B cell (primary cell): ENCODE measurements at regions not wholly inside any gene's neighbourhood (a gene's known extent, or its start where the extent isn't known, plus 50 kb on each side); places are given as distances from the start of the nearest gene placed in this dataset.

Experiments used
- EZH2 ChIP-seq: IDR thresholded peaks from 2 replicates; pipeline ENCODE4 v1.6.1; 2012; ENCODE audit warnings: borderline replicate concordance, low read depth, mild to moderate bottlenecking, moderate library complexity, low read length; ENCODE audit not compliant: insufficient read depth, poor library complexity, severe bottlenecking
- TF ChIP-seq, protein P1 (sequence below): fragments of 200-600 bp; IDR thresholded peaks from one replicate; pipeline ENCODE4 v1.8.0; 2022; ENCODE audit warnings: antibody characterized with exemption, mild to moderate bottlenecking

DNA sequence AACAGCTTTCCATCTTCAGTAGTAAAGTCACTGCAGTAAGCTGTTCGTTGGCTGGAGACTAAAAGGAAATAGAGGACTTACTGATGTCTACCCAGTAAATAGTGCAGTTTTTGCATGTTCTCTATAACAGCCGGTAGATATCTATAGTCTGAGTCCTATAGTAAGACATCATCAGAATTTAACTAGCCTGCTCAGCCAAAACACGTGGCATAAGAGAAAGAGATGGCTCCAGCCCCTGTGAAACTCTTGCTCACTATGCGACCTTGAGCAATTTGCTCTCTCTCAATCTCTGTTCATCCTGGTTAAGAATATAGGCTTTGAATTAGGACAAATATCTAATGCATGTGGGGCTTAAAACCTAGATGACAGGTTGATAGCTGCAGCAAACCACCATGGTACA is 201.6 kb upstream of the PAPPA start:
- no peak for TF ChIP-seq EZH2
- TF ChIP-seq, protein P1, sequence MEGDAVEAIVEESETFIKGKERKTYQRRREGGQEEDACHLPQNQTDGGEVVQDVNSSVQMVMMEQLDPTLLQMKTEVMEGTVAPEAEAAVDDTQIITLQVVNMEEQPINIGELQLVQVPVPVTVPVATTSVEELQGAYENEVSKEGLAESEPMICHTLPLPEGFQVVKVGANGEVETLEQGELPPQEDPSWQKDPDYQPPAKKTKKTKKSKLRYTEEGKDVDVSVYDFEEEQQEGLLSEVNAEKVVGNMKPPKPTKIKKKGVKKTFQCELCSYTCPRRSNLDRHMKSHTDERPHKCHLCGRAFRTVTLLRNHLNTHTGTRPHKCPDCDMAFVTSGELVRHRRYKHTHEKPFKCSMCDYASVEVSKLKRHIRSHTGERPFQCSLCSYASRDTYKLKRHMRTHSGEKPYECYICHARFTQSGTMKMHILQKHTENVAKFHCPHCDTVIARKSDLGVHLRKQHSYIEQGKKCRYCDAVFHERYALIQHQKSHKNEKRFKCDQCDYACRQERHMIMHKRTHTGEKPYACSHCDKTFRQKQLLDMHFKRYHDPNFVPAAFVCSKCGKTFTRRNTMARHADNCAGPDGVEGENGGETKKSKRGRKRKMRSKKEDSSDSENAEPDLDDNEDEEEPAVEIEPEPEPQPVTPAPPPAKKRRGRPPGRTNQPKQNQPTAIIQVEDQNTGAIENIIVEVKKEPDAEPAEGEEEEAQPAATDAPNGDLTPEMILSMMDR, result no peak
